Glutamatergic neuron (in vitro differentiated cells): ENCODE measurements at regions not wholly inside any gene's neighbourhood (a gene's known extent, or its start where the extent isn't known, plus 50 kb on each side); places are given as distances from the start of the nearest gene placed in this dataset.

ENCODE experiments used
- DNase-seq: peaks from one replicate; pipeline ENCODE4 v3.0.0; 2022
- H3K27ac Mint-ChIP-seq: one replicate; pipeline ENCODE4 v1.8.0; 2020; ENCODE audit warnings: mild to moderate bottlenecking, mixed read lengths, inconsistent platforms; ENCODE audit not compliant: unreplicated experiment
- H3K27me3 Mint-ChIP-seq: one replicate; pipeline ENCODE4 v1.8.0; 2020; ENCODE audit warnings: mild to moderate bottlenecking, moderate library complexity, mixed read lengths, inconsistent platforms; ENCODE audit not compliant: unreplicated experiment
- H3K36me3 Mint-ChIP-seq: one replicate; pipeline ENCODE4 v1.8.0; 2020; ENCODE audit warnings: mild to moderate bottlenecking, mixed read lengths, inconsistent platforms; ENCODE audit not compliant: unreplicated experiment
- H3K4me1 Mint-ChIP-seq: one replicate; pipeline ENCODE4 v1.8.0; 2020; ENCODE audit warnings: mild to moderate bottlenecking, low read depth, mixed read lengths, inconsistent platforms; ENCODE audit not compliant: unreplicated experiment
- H3K4me3 Mint-ChIP-seq: one replicate; pipeline ENCODE4 v1.8.0; 2020; ENCODE audit warnings: mild to moderate bottlenecking, mixed read lengths, inconsistent platforms; ENCODE audit not compliant: unreplicated experiment
- H3K9me3 Mint-ChIP-seq: one replicate; pipeline ENCODE4 v1.8.0; 2020; ENCODE audit warnings: mild to moderate bottlenecking, moderate library complexity, mixed read lengths, inconsistent platforms; ENCODE audit not compliant: unreplicated experiment
- CTCF ChIP-seq: fragments of 200-600 bp; sonication (generic); IDR thresholded peaks from one replicate; pipeline ENCODE4 v1.5.0; 2021; ENCODE audit not compliant: partially characterized antibody, unreplicated experiment

DNA sequence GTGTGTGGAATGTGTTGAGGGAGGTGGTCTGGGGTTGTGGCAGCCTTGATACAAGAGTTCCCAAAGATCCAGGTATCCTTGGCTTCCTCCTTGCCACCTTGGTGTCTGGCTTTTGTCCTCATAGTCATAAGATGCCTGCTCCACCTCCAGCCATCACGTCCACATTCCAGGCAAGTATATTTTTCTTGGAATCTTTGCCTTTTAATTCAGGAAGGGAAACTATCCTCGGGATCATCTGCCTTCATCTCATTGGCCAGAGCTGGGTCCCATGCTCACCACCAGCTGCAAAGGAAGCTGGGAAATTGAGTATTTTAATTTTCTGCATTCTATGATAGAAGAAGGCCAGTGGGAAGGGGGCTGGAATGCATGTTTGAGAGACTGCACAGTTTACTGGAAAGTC, 186.7 kb downstream of the C9orf50 start:
- no peak overlapping the region for H3K4me3 Mint-ChIP-seq
- no peaks in the 10 kb centered on the region for H3K36me3 Mint-ChIP-seq
- peaks cover 32% of the 10 kb centered on the region for H3K27me3 Mint-ChIP-seq
- peaks cover 16% of the 10 kb centered on the region for H3K9me3 Mint-ChIP-seq
- no peak overlapping the region for H3K27ac Mint-ChIP-seq
- DNase-seq: no peak
- H3K4me1 Mint-ChIP-seq: peaks cover 22% of the 10 kb centered on the region
- no peak for TF ChIP-seq CTCF

- Mint-ChIP-seq H3K9me3 (peaks cover 17% of the 10 kb centered on the region), H3K36me3 (peaks cover 5% of the 10 kb centered on the region), H3K4me1 (peaks cover 22% of the 10 kb centered on the region), H3K27me3 (peaks cover 24% of the 10 kb centered on the region), H3K27ac (peak overlapping the region; percentile 22), H3K4me3 (no peak overlapping the region)
- TF ChIP-seq CTCF: no peak
- DNase-seq: no peak
These were observed 188.4 kb downstream of the C9orf50 start for GRCh38 chr9:129432297-129433154.

- no peak for DNase-seq
- Mint-ChIP-seq H3K27me3 (peaks cover 24% of the 10 kb centered on the region), H3K4me1 (peaks cover 17% of the 10 kb centered on the region), H3K36me3 (peaks cover 8% of the 10 kb centered on the region), H3K4me3 (no peak overlapping the region), H3K27ac (no peak overlapping the region), H3K9me3 (peaks cover 17% of the 10 kb centered on the region)
- no peak for TF ChIP-seq CTCF
These were observed 189.8 kb downstream of the C9orf50 start for GRCh38 chr9:129430940-129431643.

DNA sequence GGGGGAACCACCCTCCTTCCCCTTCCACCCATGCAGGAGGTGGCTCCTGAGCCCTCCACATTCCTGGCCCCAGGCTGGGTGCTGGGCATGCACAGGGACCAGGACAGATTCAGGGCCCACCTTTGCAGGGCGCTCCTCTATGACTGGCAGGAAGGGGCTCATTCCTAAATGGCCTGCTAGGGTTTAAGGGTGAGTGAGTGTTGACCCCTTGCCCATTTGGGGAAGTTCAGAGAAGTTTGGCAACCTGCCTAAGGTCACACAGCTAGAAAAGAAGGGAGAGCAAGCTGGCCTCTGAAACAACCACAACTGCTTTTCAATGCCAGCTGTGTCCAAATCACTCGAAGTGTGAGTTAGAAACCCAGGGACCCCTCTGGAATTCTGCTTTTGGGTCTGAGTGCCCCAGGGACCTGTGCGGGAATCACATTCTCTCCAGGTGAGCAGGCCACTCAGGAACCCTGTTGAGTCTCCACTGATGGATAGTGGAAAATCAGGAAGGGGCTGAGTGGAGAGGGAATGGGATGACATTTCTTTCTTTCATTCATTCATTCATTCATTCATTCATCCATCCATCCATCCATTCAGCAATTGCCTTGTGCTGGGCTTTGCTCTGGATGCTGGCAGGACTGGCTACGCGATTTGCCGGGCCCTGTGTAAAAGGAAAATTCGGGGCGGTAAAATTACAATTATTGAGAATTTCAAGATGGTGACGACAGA, 191.9 kb downstream of the C9orf50 start:
- Mint-ChIP-seq H3K4me3 (no peak overlapping the region), H3K9me3 (peaks cover 17% of the 10 kb centered on the region), H3K27me3 (peaks cover 18% of the 10 kb centered on the region), H3K36me3 (peaks cover 8% of the 10 kb centered on the region), H3K27ac (peak overlapping the region; percentile 28), H3K4me1 (peaks cover 15% of the 10 kb centered on the region)
- no peak for TF ChIP-seq CTCF
- no peak for DNase-seq
